Activated CD4-positive, CD25-positive, alpha-beta regulatory T cell (primary cell): ENCODE measurements at regions not wholly inside any gene's neighbourhood (a gene's known extent, or its start where the extent isn't known, plus 50 kb on each side); places are given as distances from the start of the nearest gene placed in this dataset.
A peak's percentile ranks its signal among the peaks of the same experiment; 100 is the strongest.

Experiments
- DNase-seq, 4 experiments: peaks; one replicate each; lab custom pipeline; 2025; lab: John Stamatoyannopoulos, UW

GRCh38 chr2:9772035-9772998 lies 71.0 kb upstream of the TAF1B start:
- no peak for DNase-seq

- no peak for DNase-seq
Observed at GRCh38 chr2:9772999-9773902, 70.0 kb upstream of the TAF1B start.

- no peak for DNase-seq
Observed at GRCh38 chr2:9773903-9774239, 69.4 kb upstream of the TAF1B start.

- DNase-seq = no peak
Observed at GRCh38 chr2:9774266-9774665, 69.0 kb upstream of the TAF1B start.

GRCh38 chr2:9775351-9775750 lies 67.9 kb upstream of the TAF1B start:
- DNase-seq = no peak

GRCh38 chr2:9775999-9776712 lies 67.1 kb upstream of the TAF1B start:
- DNase-seq = no peak

GRCh38 chr2:9777081-9777480 lies 66.2 kb upstream of the TAF1B start:
- DNase-seq = no peak

GRCh38 chr2:9778012-9778411 lies 65.3 kb upstream of the TAF1B start:
- no peak for DNase-seq

- no peak for DNase-seq
Observed at GRCh38 chr2:9778471-9779316, 64.6 kb upstream of the TAF1B start.

- no peak for DNase-seq
Observed at GRCh38 chr2:9779596-9780264, 63.5 kb upstream of the TAF1B start.

- no peak for DNase-seq
Observed at GRCh38 chr2:9780368-9781130, 62.7 kb upstream of the TAF1B start.

GRCh38 chr2:9781252-9781651 lies 62.0 kb upstream of the TAF1B start:
- no peak for DNase-seq

GRCh38 chr2:9782197-9782719 lies 61.0 kb upstream of the TAF1B start:
- peak; percentile 21 to 62 (median 44) for DNase-seq

- DNase-seq = no peak
Observed at GRCh38 chr2:9789371-9789770, 53.9 kb upstream of the TAF1B start.

GRCh38 chr2:9790702-9791225 lies 52.5 kb upstream of the TAF1B start:
- no peak for DNase-seq

GRCh38 chr2:9791711-9792110 lies 51.6 kb upstream of the TAF1B start:
- DNase-seq = no peak

GRCh38 chr2:9793156-9793917 lies 49.9 kb upstream of the TAF1B start:
- DNase-seq = no peak
